Stomach (tissue), 4 donors: ENCODE measurements at regions not wholly inside any gene's neighbourhood (a gene's known extent, or its start where the extent isn't known, plus 50 kb on each side); places are given as distances from the start of the nearest gene placed in this dataset.

ENCODE experiments used
- EP300 ChIP-seq: sonication (generic); formaldehyde crosslinking; IDR thresholded peaks from one replicate; pipeline ENCODE4 v1.6.1; 2017; ENCODE audit warnings: antibody characterized with exemption
- POLR2A ChIP-seq, 4 donors: fragments of 450-650 bp; IDR thresholded peaks; one replicate each; pipeline ENCODE4 v1.6.1; 2016; ENCODE audit warnings: antibody characterized with exemption in 4 of 4, control low read depth in 2 of 4, mild to moderate bottlenecking in 1 of 4, moderate library complexity in 1 of 4
- POLR2AphosphoS5 ChIP-seq, 3 donors: sonication (generic); formaldehyde crosslinking; IDR thresholded peaks; one replicate each; pipeline ENCODE4 v1.6.1; 2016; ENCODE audit warnings: antibody characterized with exemption in 3 of 3
- TF ChIP-seq, protein P1 (sequence below), 7 experiments: fragments of 450-650 bp in 4 of 7; fragments of 200-600 bp in 3 of 7; sonication (generic) in 3 of 7; IDR thresholded peaks; one replicate each; pipeline ENCODE4 v1.5.1; 2016 to 2019; ENCODE audit warnings: antibody characterized with exemption in 7 of 7, control low read depth in 2 of 7, mild to moderate bottlenecking in 1 of 7

DNA sequence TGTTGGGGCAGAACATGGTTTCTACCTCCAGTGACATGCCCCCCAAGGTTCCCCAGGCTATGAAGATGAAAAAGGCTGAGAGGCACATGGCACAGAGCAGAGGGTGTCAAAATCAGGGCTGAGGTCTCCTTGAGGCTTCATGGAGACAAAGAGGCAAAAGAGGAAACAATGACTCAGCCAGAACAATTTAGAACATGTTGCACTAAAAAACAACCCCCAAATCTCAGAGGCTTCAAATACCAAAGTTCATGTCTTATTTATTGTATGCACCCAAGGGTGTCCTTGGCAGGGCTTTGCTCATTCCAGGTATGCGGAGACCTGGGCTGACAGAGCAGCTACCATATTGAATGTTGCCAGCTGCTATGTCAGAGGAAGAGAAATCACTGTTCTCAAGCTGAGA is 964.1 kb downstream of the GRID1 start:
- TF ChIP-seq, protein P1, sequence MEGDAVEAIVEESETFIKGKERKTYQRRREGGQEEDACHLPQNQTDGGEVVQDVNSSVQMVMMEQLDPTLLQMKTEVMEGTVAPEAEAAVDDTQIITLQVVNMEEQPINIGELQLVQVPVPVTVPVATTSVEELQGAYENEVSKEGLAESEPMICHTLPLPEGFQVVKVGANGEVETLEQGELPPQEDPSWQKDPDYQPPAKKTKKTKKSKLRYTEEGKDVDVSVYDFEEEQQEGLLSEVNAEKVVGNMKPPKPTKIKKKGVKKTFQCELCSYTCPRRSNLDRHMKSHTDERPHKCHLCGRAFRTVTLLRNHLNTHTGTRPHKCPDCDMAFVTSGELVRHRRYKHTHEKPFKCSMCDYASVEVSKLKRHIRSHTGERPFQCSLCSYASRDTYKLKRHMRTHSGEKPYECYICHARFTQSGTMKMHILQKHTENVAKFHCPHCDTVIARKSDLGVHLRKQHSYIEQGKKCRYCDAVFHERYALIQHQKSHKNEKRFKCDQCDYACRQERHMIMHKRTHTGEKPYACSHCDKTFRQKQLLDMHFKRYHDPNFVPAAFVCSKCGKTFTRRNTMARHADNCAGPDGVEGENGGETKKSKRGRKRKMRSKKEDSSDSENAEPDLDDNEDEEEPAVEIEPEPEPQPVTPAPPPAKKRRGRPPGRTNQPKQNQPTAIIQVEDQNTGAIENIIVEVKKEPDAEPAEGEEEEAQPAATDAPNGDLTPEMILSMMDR (IDR thresholded peaks at IDR 0.05) = no peak
- TF ChIP-seq POLR2AphosphoS5 (IDR thresholded peaks at IDR 0.05) (no peak), POLR2A (IDR thresholded peaks at IDR 0.05) (no peak), EP300 (no peak)
